ENCODE measurements at regions not wholly inside any gene's neighbourhood (a gene's known extent, or its start where the extent isn't known, plus 50 kb on each side); places are given as distances from the start of the nearest gene placed in this dataset.
"Not testable (repeated sequence)": the region's sequence is repeated elsewhere in the genome, so short reads cannot be mapped to it uniquely, and the experiment has no call there.

DNA sequence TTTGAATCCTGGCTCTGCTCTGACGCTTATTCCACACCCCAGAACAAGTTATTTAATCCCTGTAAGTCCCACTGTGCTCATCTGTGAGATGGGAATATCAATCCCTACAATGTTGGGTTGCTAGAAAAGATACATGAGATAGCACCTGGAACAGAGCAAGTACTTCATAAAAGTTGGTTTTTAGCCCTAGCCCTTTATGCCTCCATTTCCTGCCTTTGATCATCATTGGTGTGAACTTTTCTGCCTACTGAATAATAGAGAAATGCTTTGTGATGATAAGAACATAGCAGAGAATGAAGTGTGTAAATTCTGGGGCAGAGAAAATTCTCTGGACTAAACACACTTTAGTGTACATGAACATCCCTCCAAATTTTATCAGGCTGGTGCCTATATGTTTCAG, 90.3 kb upstream of the RANBP6 start:
- CTCF ChIA-PET: no interaction called here
- intact Hi-C loops (cut with micrococcal nuclease; ENCODE audit: unreplicated experiment): no loop called here

GRCh38 chr9:6104406-6104805, 89.0 kb upstream of the RANBP6 start:
- DNase-seq (ENCODE audit: low spot score); intact Hi-C loops (cut with micrococcal nuclease; ENCODE audit: unreplicated experiment); H3K9me3 ChIP-seq (ENCODE audit: low read depth, low read length, poor library complexity, severe bottlenecking); H3K27me3 ChIP-seq (replicated peaks; ENCODE audit: insufficient read depth, low read depth, low read length, poor library complexity); H3K4me3 ChIP-seq (ENCODE audit: low read depth, low read length, poor library complexity, severe bottlenecking); H3K27ac ChIP-seq (ENCODE audit: low read depth, low read length, poor library complexity, severe bottlenecking); H3K36me3 ChIP-seq (ENCODE audit: insufficient read depth, low read length, poor library complexity, severe bottlenecking); POLR2A ChIA-PET (ENCODE audit: low non-redundant PET); CTCF ChIA-PET; BruUV-seq (replicated peaks); H3K4me1 ChIP-seq (ENCODE audit: insufficient read depth, low read length, poor library complexity, severe bottlenecking): not testable (repeated sequence)

More for the DNA sequence above, 90.3 kb upstream of the RANBP6 start:
- TF ChIP-seq CTCF (conservative IDR thresholded peaks at IDR 0.05; ENCODE audit: low read depth, low read length) (no peak), EZH2 (IDR thresholded peaks at IDR 0.05; ENCODE audit: borderline replicate concordance, low read depth, low read length, poor library complexity, severe bottlenecking) (no peak)
- DNase-seq (ENCODE audit: low spot score): no peak
- Histone ChIP-seq H3K4me1 (ENCODE audit: insufficient read depth, low read length, poor library complexity, severe bottlenecking) (no peaks in the 10 kb centered on the region), H3K4me3 (ENCODE audit: low read depth, low read length, poor library complexity, severe bottlenecking) (no peak overlapping the region), H3K27me3 (replicated peaks; ENCODE audit: insufficient read depth, low read depth, low read length, poor library complexity) (no peaks in the 10 kb centered on the region), H3K36me3 (ENCODE audit: insufficient read depth, low read length, poor library complexity, severe bottlenecking) (no peaks in the 10 kb centered on the region), H3K27ac (ENCODE audit: low read depth, low read length, poor library complexity, severe bottlenecking) (no peak overlapping the region), H3K9me3 (ENCODE audit: low read depth, low read length, poor library complexity, severe bottlenecking) (no peaks in the 10 kb centered on the region)
- no TSS peak for BruUV-seq (replicated peaks)
- POLR2A ChIA-PET (ENCODE audit: low non-redundant PET): no interaction called here

- H3K27ac ChIP-seq (ENCODE audit: low read depth, low read length, poor library complexity, severe bottlenecking); H3K4me3 ChIP-seq (ENCODE audit: low read depth, low read length, poor library complexity, severe bottlenecking); intact Hi-C loops (cut with micrococcal nuclease; ENCODE audit: unreplicated experiment); H3K27me3 ChIP-seq (replicated peaks; ENCODE audit: insufficient read depth, low read depth, low read length, poor library complexity); BruUV-seq (replicated peaks); DNase-seq (ENCODE audit: low spot score); H3K4me1 ChIP-seq (ENCODE audit: insufficient read depth, low read length, poor library complexity, severe bottlenecking); H3K36me3 ChIP-seq (ENCODE audit: insufficient read depth, low read length, poor library complexity, severe bottlenecking); POLR2A ChIA-PET (ENCODE audit: low non-redundant PET); CTCF ChIA-PET; H3K9me3 ChIP-seq (ENCODE audit: low read depth, low read length, poor library complexity, severe bottlenecking): not testable (repeated sequence)
Observed at GRCh38 chr9:6103911-6104310, 88.5 kb upstream of the RANBP6 start.

DNA sequence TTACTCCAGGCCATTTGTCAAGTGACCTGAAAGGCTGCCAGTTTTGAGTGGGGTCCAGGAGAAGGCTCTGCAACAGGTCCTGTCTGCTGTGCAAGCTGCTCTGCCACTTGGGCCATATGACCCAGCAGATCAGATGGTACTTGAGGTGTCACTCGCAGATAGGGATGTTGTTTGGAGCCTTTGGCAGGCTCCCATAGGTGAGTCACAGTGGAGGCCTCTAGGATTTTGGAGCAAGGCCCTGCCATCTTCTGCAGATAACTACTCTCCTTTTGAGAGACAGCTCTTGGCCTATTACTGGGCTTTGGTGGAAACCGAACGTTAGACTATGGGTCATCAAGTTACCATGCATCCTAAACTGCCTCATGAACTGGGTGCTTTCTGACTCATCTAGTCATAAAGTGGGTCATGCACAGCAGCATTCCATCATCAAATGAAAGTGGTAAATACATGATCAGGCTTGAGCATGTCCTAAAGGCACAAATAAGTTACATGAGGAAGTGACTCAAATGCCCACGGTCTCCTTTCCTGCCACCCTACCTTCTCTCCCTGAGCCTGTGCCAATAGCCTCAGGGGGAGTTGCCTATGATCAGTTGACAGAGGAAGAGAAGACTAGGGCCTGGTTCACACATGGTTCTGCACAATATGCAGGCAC, 87.0 kb upstream of the RANBP6 start:
- BruUV-seq (replicated peaks); H3K9me3 ChIP-seq (ENCODE audit: low read depth, low read length, poor library complexity, severe bottlenecking); H3K4me1 ChIP-seq (ENCODE audit: insufficient read depth, low read length, poor library complexity, severe bottlenecking); H3K4me3 ChIP-seq (ENCODE audit: low read depth, low read length, poor library complexity, severe bottlenecking); H3K27me3 ChIP-seq (replicated peaks; ENCODE audit: insufficient read depth, low read depth, low read length, poor library complexity); CTCF ChIA-PET; POLR2A ChIA-PET (ENCODE audit: low non-redundant PET); H3K36me3 ChIP-seq (ENCODE audit: insufficient read depth, low read length, poor library complexity, severe bottlenecking); DNase-seq (ENCODE audit: low spot score); intact Hi-C loops (cut with micrococcal nuclease; ENCODE audit: unreplicated experiment); H3K27ac ChIP-seq (ENCODE audit: low read depth, low read length, poor library complexity, severe bottlenecking): not testable (repeated sequence)

GRCh38 chr9:6101725-6102124, 86.3 kb upstream of the RANBP6 start:
- CTCF ChIA-PET; DNase-seq (ENCODE audit: low spot score); H3K9me3 ChIP-seq (ENCODE audit: low read depth, low read length, poor library complexity, severe bottlenecking); intact Hi-C loops (cut with micrococcal nuclease; ENCODE audit: unreplicated experiment); H3K27me3 ChIP-seq (replicated peaks; ENCODE audit: insufficient read depth, low read depth, low read length, poor library complexity); H3K27ac ChIP-seq (ENCODE audit: low read depth, low read length, poor library complexity, severe bottlenecking); H3K4me1 ChIP-seq (ENCODE audit: insufficient read depth, low read length, poor library complexity, severe bottlenecking); H3K4me3 ChIP-seq (ENCODE audit: low read depth, low read length, poor library complexity, severe bottlenecking); H3K36me3 ChIP-seq (ENCODE audit: insufficient read depth, low read length, poor library complexity, severe bottlenecking); BruUV-seq (replicated peaks); POLR2A ChIA-PET (ENCODE audit: low non-redundant PET): not testable (repeated sequence)

GRCh38 chr9:6099346-6099745, 83.9 kb upstream of the RANBP6 start:
- H3K27me3 ChIP-seq (replicated peaks; ENCODE audit: insufficient read depth, low read depth, low read length, poor library complexity); DNase-seq (ENCODE audit: low spot score); H3K27ac ChIP-seq (ENCODE audit: low read depth, low read length, poor library complexity, severe bottlenecking); H3K36me3 ChIP-seq (ENCODE audit: insufficient read depth, low read length, poor library complexity, severe bottlenecking); BruUV-seq (replicated peaks); intact Hi-C loops (cut with micrococcal nuclease; ENCODE audit: unreplicated experiment); H3K4me3 ChIP-seq (ENCODE audit: low read depth, low read length, poor library complexity, severe bottlenecking); POLR2A ChIA-PET (ENCODE audit: low non-redundant PET); CTCF ChIA-PET; H3K9me3 ChIP-seq (ENCODE audit: low read depth, low read length, poor library complexity, severe bottlenecking); H3K4me1 ChIP-seq (ENCODE audit: insufficient read depth, low read length, poor library complexity, severe bottlenecking): not testable (repeated sequence)

All from A673 (cell line).